ENCODE measurements at regions not wholly inside any gene's neighbourhood (a gene's known extent, or its start where the extent isn't known, plus 50 kb on each side); places are given as distances from the start of the nearest gene placed in this dataset.

DNA sequence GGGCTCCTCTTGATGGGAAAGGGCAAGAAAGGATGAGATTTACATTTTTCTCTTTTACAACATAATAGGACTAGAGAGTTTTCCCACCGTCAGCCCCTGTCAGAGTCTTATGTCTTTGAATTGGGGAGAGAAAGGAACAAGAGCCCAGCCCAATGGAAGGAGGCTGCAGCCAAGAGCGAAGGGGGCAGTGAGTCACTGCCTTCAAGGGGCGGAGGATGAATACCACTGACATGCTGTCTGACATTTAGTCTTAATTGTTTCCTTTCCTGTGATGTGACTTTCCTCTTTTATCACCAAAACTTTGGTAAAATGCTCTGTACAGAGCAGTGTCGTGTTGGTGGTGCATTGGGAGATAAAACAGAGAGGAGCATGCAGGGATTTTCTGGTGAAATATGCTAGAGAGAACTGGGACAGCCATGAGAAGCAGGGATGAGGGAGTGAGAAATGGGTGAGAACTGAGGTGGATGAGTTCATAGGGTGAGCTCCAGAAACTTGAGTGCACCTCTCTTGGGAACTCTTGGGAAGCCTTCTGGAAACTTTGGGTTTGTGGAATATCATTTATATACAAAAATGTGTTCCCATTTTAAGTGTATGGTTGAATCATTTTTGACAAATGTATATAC, 179.9 kb upstream of the FGGY start:
- DNase-seq (ENCODE audit: low read depth in 3 of 3): no peak

DNA sequence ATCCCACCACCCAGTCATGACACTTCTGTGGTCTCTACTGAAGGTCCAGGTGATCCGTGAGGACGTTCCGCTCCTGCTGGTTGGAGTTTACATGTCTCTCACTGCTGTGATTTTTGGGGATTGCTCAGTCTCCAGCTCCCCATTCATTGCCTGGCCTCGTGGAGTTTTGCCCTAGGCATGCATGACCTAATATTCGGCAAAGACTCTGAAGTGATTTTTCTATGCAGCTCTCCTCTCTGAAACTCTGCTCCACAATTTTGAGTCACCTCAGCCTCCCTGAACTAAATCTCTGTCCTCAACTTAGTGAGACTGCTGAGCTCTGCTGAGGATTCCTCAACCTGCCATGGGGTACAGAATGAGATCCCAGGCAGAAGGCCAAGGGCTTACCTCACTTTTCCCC, 174.4 kb upstream of the FGGY start:
- DNase-seq (ENCODE audit: low read depth in 3 of 3): no peak

DNA sequence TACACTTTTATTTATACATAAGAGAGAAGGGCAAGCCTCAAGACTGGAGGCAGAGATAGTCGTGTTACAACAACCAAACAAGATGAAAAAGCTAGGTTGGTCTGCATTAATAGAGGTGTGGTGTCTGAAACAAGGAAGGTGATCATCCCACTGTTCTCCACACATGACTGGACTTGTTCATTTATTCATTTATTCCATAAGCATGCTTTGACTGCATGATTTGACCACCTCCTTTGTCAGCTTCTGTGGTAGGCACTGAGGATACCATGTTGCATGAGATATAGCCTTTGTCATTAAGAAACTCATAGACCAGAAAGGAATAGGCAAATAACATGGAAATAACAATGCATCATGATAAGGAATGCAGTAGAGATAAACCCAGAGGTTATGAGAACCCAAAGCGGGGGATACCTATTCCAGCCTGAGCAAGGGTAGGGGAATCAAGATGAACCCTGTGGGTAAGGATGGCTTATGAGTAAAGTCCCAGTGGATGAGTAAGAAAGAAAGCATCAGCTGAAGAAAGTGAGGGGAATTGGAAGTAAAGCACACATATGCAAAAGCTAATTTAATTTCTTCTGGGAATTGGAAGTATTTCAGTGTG, 173.7 kb upstream of the FGGY start:
- DNase-seq (ENCODE audit: low read depth in 3 of 3): no peak

DNA sequence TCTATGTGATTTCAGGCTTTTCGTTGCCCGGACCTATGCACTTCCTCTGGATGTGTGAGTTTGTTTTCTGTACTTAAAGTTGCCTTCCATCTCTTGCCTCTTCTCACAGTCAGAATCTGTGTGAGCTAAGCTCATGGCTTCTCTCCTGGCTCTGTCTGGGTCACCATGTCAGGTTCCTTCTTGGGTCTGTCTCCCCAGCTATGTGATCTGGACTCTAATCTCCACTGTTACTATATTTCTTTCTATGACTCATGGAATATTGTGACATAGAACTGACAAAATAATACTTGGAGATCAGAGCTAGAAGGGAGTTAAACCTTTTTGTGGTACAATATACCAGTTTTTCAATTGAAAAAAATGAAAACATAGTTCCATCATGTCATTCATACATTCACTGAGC, 172.7 kb upstream of the FGGY start:
- no peak for DNase-seq (ENCODE audit: low read depth in 3 of 3)

DNA sequence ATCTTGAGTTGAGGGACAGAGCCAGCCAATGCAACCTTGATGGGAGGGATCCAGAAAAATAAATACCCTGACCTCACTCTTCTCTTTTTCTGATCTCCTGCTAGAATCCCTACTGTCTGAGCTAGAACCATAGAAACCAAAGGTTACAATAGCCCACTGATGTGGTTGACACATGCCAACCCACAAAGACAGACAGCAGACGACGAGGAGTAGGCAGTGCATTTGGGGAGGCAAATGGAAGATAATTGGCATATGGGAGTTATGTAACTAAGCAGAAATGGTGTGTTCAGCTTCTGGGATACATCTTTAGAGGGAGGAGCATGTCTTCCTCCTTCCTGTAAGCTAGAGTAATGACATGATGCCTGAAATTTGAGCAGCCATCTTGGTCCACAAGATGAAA, 171.7 kb upstream of the FGGY start:
- DNase-seq (ENCODE audit: low read depth in 3 of 3): no peak

DNA sequence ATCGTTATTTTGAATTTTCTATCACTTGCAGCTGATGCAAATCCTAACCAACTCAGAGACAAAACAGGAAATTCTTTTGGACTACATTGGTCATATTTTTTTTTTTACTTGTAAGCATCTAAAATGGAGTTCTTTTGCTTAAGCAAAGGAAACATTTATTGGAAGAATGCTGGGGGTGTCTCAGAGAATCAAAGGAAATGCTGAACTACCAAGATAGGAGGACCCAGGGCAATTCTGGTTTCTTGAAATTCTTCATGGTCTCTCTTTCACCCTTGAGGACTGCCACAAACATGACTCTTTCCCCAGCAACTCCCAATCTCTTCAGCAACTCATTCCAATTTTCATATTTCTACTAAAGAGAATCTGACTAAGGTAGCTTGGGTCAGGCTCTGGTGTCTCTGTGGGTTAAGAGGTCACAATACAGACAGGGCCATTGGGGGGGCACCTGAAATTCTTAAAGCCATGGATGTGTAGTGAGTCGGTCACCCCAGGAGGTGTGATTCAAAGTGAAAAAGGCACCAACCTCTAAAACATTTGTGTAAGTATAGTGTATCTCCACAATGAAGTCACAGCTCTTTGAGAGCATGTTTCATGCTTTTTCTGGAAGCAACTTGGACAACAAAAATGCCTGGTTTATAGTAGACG, 171.1 kb upstream of the FGGY start:
- DNase-seq (ENCODE audit: low read depth in 3 of 3): no peak

DNA sequence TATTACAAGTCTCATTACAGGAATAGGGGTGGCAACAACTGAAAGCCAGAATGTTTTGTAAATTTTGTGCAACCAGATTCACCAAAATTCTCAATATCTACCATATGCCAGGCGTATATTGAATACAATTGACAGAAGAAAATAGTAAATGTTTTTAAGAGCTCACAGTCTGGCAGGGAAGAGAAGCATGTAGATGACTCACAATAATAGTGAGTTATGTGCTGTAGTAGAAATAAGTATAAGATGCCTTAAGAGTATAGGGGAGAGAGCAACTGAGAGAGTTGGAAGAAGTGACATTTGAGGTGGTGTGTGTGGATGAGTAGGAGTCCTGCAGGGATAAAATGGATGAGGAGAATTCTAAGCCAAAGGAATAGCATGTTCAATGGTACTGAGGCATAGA, 170.5 kb upstream of the FGGY start:
- no peak for DNase-seq (ENCODE audit: low read depth in 3 of 3)

DNA sequence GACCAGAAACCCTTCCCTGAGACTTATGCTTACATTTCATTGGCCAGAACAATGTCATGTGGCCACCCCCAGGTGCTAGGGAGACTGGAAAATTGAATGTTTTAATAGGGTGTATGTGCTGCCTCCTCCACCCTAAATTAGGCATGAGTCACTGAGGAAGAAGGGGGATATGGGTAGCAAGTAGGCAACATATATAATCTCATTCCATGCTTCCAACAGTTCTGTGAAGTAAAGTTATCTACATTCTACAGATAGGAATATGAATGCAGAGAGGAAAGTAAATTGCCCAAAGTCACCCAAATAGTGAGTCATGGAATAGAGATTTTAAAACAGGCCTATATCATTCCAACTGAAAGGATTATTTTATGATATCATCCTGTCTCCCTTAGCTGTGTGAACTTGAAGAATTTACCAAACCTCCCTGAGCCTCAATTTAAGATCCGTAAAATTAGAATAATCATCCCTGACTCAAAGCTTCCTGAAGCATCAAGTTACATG, 168.6 kb upstream of the FGGY start:
- DNase-seq (ENCODE audit: low read depth in 3 of 3): no peak

DNA sequence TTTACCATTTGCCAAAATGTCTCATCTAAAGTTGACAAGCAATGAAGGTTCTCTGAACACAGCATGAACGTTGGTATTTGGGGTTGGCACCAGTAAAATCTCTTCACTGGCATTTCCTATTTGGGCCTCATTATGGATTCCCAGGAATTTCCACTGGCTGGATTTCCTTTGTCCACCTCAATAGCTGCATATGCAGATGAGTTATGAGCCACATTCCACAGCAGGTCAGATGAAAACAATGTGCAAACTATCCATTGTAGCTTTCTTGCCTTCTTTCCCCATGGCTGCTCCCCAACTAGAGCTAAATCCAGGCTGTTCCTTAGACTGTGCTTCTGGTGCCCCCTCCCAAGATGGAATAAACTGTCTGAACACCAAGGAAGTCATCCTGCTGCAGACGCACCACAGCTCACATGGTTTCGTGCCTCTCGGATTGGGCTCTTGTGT, 168.1 kb upstream of the FGGY start:
- DNase-seq (ENCODE audit: low read depth in 3 of 3): no peak

DNA sequence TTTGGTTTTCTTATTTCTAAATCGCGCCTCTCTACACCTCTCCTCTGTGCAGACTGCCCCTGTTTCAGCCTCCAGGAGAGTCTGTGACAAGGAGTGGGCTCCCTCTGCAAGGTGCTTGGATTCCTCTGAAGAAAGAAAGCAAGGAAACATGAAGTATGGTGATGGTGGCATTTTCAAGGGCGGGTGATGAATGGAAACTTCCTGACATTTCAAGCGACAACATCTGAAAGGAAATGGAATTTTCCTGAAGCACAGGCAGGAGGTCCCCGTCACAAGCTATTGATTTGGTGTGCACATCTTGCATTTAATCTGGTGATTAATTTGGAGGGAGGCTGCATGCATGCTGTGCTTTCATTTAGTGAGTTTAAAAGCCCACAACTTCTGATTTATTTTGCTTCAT, 164.6 kb upstream of the FGGY start:
- DNase-seq (ENCODE audit: low read depth in 3 of 3): no peak

DNA sequence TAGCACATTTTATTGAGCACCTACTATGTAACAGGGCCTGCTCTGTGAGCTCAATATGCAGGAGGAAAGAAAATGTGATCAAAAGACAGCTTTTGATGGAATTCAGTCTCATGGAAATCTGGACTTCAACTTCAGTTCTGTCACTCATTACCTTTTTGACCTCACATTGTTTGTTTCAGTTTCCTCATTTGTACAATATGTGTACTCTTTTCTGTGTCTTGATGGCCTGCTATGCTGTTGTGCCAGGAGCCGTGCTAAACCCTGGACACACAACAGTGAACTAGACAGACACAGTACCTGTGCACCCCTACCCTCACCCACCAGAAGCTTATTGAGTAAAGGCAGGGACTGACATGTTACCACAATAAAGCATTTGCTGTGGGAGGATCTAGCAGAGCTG, 162.9 kb upstream of the FGGY start:
- no peak for DNase-seq (ENCODE audit: low read depth in 3 of 3)

DNA sequence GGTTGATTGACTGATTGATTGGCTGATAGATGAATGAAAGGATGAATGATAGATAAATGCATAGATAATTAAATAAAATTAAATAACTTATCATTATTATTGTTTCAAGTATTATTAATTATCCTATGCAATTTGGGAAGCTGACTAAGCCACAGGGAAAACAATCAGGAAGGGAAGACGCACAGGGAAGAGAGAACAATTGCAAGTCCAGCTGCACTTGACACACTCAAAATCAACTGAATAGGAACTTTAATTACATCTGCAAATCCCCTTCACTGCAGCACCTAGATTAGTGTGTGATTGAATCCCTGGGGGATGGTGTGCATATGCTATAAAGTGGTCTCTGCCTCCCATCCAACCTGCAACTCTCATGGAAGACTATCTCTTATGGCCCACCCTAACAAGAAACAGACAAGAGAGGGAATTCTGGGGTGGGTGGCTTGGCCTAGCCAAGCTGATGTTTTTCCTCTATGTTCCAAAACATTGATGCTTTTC, 161.1 kb upstream of the FGGY start:
- DNase-seq (ENCODE audit: low read depth in 3 of 3): no peak

DNA sequence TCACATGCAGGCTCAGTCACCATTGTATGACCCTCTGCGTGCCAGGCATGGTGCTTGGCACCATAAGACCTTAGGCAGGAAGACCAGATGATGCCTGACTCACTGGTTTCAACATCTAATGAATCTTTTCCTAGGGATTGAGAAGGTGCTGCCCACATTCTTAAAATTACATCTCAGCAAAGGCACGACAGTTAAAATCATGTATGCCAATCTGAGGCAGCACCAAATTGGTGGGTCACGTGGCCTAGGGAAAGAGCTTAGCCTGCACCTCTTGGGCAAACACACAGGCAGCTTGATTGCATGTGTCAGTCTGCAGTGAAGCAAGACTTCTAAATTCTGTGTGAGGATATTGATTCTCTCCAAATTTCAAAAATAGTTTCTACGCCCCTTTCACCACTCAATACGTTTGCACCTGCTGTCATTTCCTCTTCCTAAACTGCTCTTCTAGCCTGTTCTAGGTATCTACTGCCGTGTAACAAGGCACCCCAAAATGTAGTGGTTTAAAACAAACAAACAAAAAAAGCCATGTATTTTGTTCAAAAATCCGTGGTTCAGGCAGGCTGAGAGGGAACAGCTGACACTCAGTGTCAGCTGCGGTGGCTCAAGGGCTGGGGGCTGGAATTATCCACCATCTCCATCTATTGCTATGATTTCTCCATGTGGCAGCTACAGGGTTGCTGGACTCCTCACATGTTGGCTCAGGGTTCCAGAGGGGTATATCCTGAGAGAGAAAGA, 160.2 kb upstream of the FGGY start:
- DNase-seq (ENCODE audit: low read depth in 3 of 3): no peak

DNA sequence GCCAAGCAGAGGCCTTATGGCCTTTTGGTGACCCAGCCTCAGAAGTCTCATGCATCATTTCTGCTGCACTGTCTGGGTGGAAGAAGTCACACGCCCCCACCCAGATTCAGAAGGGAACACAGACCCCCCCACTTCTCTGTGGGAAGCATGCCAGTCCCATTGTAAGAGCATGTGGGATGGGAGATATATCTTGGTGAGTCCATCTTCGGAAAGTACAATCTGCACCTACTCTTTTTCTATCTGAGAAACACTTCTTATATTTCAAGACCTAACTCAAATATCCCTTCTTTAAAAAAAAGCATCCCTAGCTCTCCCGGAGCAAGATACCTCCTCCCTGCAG, 159.6 kb upstream of the FGGY start:
- no peak for DNase-seq (ENCODE audit: low read depth in 3 of 3)

DNA sequence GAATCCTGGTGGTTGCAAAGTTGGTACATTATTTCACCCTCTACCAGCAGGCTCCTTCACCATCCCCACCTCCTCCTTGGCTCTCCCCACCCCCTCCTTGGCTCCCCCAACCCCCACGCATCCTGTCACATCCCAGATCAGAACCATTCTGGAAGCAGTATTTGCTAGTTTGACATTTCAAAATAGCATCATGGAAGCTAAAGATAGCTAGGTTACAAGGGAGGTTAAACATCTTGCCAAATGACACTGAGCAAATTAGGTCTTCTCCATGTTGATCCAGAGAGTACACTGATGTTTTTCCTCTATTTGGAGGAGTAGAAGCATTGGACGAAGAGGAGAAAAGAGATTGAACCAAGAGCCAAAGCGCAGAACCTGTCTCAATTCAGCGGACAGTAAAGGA, 158.9 kb upstream of the FGGY start:
- DNase-seq (ENCODE audit: low read depth in 3 of 3): no peak

DNA sequence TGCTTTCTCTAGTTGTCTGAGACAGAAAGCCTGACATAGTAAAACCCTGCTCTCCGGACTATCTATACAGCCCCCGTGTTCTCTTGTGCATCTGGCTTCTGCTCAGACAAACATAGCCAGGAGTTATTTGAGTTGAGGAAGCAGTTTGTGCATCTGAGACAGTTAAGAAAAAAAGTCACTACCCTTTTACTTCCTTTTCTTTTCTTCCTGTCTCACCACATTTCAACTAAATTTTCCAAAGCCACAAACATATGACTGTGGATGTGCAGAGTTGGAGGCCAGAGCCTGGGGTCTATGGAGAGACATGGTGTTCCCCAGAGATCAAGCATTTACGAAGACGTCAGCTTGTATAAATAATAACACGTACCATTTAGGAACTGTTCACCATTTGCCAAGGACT, 158.5 kb upstream of the FGGY start:
- DNase-seq (ENCODE audit: low read depth in 3 of 3): no peak

DNA sequence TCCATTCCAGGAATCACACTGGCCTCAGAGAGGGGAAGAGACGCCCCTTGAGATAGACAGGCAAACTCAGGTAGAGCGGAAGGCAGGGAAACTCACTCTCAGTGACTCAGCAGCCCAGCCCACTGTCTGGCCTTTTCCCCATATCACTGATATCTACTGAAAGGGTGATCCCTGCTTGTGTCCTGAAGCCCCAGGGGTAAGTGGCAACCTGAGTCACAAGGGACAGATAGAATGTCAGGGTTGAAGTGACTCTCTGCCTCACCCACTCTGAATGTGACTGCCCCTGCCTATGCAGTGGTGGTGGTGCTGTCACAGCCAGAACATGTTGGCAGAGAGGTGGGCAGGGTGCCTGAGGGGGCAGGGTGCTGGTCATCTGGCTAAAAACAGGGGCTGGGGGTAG, 157.5 kb upstream of the FGGY start:
- no peak for DNase-seq (ENCODE audit: low read depth in 3 of 3)

DNA sequence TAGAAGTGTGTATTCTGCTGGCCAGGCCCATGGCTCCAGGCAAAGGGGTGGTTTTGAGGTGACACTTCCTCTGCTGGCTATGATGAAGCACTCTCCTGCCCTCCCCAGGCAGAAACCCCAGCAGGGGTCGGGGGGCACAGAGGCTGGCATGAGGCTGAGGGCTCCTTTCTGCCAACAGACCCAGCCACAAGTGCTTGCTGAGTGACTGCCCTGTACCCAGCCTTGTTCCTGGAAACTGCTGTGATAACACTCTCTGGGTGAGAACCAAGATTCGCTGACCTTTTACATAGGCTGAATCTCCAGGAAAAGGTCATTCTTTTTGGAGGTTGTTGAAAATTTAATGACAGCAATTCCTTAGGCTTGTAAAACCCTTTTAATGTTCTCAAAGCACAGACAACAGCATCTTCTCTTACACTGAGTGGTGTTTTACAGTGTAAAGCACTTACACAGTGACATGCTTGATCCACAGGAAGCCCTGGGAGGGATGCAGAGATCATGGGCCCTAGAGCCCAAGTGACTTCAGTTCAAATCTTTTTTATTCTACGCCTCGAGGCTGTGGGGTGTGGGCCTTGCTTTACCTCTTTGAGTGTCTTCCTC, 155.5 kb upstream of the FGGY start:
- DNase-seq (ENCODE audit: low read depth in 3 of 3): no peak

DNA sequence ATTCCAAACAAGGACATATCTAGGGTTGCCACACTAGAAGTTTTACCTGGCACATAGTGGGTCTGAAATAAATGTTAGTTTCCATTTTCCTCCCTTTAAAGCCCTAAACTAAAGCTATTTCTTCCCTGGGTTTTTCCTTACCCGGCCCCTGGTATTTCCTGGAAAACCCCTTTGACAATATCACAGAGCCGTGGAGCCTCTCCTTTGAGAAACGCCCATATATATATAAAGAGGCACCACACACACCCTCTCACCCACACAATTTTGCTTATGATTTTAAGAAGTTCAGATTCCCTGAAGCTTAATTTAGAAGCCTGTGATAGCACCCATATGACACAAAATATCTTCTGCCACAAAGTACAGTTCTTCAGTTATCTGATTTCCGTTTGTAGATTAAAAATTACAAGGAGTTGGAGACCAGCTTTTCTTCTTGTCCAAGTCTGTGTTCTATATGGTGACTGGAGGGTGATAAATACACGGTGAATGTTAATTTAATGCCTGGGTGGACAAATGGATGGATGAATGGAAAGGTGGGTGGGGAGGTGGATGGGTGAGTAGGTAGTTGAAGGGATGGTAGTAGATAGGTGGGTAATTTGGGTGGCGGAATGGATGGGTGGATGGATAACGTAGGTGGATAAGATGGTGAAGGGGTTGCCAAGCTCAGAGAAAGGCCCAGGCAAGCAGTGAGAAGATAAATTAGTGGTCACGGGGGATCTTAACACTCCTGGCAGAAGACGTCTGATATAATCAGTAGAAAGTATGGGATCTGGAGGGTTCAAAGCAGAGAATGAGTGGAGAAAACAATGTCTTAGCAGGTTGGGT, 154.4 kb upstream of the FGGY start:
- no peak for DNase-seq (ENCODE audit: low read depth in 3 of 3)

DNA sequence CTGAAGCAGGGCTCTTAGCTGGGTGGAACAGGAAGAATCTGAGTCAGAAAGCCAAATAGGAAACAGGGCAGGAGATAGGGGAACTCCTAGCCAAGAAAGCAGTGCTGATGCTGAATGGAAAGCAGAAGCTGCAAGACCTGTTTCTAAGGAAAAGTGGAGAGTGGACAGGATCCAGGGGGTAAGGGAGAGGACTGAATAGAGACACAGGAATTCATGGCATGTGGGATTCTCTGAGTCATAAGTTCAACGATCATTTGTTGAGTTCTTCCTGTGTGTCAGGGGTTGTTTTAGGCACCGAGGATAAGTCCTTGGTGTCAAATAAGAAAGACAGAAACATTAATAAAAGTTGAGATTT, 153.8 kb upstream of the FGGY start:
- DNase-seq (ENCODE audit: low read depth in 3 of 3): no peak

DNA sequence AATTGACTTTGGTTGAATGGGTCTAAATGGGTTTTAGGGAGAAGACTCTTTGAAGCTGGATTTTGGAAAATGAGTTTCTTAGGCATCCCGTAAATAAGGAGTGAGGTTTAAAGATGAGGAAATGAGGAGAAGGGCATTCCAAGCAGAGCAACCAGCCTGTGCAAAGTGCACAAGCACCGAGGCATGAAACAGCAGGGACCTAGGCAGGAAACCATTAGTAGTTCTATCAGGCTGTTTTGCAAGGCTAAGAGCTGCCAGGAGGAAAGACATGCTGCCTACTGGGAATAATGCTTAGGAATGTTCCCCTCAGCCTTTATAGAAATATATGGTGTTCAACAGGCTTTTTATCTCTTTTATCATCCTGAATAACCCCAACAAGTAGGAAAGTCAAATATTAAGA, 153.1 kb upstream of the FGGY start:
- no peak for DNase-seq (ENCODE audit: low read depth in 3 of 3)

DNA sequence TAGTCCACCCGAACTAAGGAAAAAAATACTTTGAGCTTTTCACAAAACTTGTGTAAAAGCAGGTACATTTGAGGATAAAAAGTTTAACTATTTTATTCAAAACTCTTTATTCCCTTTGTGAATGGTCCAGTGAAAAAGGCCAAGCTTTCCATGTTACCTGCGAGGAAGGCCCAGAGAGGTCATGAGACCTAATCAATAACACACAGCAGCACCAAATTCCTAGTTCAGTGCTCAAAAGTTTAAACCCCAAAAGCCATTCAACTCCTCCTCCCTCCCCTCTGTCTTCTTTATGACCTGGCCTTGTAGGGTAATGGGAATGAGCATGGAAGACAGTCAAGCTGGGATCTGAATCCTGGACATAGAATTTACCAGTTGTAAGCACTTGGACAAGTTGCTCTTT, 151.9 kb upstream of the FGGY start:
- no peak for DNase-seq (ENCODE audit: low read depth in 3 of 3)
